ENCODE measurements at regions not wholly inside any gene's neighbourhood (a gene's known extent, or its start where the extent isn't known, plus 50 kb on each side); places are given as distances from the start of the nearest gene placed in this dataset.
"Not testable (repeated sequence)": the region's sequence is repeated elsewhere in the genome, so short reads cannot be mapped to it uniquely, and the experiment has no call there.

DNA sequence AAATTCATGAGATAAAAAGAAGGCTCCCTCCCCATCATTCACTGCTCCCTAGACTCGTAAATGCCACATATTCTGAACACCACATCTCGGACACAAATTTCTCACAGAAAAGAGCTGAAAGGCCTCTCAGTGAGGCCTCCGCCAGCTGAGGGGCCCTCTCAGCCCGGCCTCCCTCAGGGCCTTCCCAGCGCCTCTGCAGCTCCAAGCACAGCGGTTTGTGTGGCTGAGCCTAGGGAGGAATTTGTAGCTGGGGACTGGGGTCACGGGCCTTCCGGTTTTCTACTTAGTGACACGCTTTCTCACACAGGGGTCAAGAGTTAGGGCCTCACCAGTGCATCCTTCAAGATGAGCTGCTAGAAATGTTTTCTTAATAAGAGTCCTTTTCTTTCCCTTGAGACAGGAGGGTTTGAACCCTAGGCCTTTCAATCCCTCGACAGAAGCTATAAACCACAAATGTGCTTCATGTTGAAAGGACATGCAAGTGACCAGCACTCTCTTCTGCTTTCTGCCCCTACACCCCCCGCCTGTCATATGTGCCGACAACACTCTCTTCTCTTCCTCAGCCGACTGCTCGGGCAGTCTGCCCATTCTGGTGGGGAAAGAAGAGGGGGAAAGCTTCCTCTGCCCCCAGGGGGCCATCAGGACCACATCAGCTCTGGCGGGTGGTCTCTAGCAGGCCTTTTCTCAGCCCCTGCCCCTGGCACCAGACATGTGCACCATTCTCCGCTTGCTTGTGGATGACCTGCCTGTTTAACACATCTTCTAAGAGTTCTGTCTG is 104.9 kb downstream of the CHIC2 start:
- peak in 1 of 4 donors; percentile 11 for DNase-seq (ENCODE audit: low read depth in 4 of 4, low spot score in 2 of 4)

DNA sequence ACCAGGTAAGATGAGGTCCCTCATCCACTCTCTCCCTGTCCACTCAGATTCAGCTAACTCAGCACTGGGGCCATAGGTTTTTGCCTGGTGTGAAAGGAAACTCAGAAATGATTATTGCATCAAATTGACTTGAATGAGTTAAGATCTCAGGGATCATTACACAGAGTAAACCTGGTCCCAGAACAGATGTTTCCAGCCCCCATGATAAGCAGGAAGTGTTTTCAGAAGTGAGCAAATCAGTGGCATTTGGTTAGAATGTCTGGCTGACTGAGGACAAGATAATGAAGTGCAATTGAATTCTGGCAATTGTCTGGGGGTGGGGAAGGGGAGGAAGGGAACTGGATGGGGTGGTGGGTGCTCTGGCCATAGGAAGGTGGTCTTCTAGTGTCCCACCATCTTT is 108.0 kb downstream of the CHIC2 start:
- DNase-seq (ENCODE audit: low read depth in 4 of 4, low spot score in 2 of 4): no peak

DNA sequence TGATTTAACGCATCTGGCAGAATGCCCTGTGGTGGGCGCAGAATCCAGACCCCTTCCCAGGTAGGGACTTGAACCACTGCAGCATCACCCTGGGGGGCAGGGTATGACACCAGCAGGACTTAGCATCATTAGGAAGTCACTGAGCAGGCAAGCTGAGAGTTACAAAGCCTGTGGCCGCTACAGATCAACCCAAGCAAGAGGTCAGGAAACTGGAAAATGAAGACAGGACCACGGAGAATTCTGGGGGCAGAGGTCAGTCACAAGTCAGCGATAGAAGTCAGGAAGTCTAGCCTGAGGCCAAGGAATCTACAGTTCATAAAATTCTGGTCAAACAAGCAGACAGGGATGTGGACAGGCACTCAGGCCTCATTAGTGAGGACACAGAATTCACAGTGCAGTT is 108.4 kb downstream of the CHIC2 start:
- no peak for DNase-seq (ENCODE audit: low read depth in 4 of 4, low spot score in 2 of 4)

DNA sequence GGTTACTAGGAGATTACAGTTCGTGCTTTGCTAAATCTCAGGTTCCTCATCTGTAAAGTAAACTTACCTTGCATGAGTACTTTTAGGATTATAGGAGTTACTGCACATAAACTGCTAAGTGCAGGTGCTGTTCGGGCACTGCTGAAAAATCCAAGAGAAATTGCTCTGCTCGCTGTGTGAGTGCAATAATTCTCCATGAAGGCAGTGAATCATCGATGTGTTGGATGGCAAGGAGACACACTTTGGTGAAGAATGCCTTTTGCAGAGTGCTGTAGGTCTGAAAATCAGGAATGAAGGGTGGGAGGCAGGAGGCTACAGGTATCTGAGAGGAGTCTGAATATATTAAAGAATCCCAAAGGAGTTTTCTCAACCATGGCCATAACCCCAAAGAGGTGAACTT is 113.0 kb downstream of the CHIC2 start:
- no peak for DNase-seq (ENCODE audit: low read depth in 4 of 4, low spot score in 2 of 4)

DNA sequence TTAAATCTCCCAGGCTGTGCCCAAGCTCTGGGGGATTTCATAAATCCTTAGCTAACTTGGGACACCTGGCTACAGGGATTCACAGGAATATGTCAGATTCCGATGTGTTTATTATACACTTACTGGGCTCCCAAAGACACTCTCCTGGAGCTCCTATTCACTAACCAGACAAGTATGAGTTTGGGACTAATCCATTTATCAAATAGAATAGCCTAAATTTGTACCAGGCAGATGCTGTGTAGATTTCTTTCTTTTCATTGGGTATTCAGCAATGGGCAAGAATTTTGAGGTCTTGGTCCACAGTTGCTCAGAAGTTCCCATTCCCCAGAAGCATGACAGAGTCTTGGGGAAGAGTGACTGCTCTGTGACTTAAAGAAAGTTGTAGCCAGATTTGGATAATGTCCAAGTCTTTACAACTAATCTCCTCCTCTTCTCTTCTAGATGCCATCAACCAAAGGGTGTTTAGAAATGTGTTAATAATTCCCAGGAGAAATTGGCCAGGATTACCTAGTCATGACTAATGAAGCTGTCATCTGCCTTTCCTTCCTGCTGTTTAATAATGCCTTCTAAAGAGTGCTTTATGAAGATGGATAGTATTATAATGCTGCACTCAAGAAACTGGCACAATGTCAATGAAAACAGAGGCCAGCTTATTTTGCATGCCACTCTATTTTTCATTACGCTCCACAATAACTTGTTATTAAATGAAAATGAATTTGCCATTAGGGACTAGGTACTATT is 120.9 kb downstream of the CHIC2 start:
- DNase-seq (ENCODE audit: low read depth in 4 of 4, low spot score in 2 of 4): no peak

DNA sequence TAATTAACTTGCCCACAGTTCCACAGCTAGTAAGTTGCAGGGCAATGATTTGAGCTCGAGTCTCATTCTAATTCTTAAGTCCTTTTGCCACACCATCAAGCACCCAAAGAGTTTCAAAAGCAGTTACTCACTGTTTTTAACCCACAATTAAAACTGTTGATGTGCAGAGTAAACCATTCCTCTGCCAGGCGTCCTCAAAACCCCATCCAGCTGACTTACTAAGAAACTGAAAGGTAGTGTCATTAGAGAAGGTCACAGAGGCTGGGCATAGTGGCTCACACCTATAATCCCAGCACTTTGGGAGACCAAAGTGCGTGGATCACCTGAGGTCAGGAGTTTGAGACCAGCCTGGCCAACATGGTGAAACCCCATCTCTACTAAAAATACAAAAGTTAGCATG is 121.7 kb downstream of the CHIC2 start:
- no peak for DNase-seq (ENCODE audit: low read depth in 4 of 4, low spot score in 2 of 4)

DNA sequence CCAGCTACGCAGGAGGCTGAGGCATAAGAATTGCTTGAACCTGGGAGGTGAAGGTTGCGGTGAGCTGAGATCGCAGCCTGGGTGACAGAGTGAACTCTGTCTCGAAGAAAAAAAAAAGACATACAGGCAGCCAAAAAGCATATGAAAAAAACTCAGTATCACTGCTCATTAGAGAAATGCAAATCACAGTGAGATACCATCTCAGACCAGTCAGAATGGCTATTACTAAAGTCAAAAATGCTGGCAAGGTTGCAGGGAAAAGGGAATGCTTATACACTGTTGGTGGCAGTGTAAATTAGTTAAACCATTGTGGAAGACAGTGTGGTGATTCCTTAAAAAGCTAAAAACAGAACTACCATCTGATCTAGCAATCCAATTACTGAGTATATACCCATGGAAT is 123.1 kb downstream of the CHIC2 start:
- DNase-seq (ENCODE audit: low read depth in 4 of 4, low spot score in 2 of 4): no peak

DNA sequence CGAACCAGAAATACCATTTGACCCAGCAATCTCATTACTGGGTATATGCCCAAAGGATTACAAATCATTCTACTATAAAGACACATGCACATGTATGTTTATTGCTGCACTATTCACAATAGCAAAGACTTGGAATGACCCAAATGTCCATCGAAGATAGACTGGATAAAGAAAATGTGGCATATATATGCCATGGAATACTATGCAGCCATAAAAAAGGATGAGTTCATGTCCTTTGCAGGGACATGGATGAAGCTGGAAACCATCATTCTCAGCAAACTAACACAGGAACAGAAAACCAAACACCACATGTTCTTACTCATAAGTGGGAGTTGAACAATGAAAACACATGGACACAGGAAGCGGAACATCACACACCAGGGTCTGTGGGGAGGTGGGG is 124.5 kb downstream of the CHIC2 start:
- DNase-seq (ENCODE audit: low read depth in 4 of 4, low spot score in 2 of 4): not testable (repeated sequence)

DNA sequence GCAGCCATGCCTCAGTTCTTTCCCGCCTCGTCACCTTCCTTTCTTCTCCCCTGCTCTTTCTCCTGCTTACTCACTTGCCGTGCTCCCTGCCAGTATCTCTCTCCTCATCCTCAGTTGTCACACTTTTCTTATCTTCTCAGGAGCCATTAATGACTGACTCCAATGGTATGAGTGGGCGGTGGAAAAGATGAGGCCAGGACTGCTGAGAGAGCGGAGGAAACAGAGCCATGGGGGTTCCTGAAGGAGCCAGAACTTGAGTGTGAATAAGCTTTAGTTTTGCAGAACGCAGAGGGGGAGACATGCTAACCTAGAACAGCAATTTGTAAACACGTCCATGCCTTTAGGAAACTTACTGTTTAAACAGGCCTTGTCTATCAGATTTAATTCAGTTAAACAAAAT is 126.5 kb downstream of the CHIC2 start:
- no peak for DNase-seq (ENCODE audit: low read depth in 4 of 4, low spot score in 2 of 4)

DNA sequence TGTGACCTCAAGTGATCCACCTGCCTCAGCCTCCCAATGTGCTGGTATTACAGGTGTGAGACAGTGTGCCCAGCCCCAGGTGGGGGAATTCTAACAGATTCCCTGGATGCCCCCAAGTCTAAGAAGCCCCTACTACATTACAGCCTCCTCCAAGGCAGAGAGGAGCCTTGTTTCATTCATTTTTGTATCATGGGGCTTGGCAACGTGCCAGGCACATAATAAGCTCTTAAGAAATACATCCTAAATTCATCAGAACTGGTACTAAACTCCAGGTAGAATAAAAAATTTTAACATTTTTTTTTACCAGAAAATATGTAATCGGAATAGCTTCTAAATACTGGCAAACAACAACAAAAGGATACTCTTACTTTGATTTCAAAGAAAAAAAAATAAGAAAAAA is 127.1 kb downstream of the CHIC2 start:
- no peak for DNase-seq (ENCODE audit: low read depth in 4 of 4, low spot score in 2 of 4)

DNA sequence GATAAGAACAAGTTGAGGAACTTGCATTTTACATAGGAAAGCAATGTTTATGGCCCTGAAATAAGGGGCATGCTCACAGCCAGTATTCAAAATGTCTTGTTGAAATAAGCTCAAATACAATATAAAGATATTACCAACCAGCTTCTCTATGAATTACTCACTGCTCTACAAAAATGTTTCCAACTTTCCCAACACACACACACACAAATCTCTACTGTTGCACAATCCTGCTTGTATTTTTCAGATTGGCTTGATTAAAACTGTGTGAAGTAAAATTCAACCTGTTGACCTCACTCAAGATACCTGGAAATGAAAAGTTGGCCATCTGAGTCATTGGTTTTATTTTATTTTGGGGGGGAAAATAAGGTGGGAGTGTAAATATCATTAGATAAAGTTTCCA is 128.6 kb downstream of the CHIC2 start:
- no peak for DNase-seq (ENCODE audit: low read depth in 4 of 4, low spot score in 2 of 4)

DNA sequence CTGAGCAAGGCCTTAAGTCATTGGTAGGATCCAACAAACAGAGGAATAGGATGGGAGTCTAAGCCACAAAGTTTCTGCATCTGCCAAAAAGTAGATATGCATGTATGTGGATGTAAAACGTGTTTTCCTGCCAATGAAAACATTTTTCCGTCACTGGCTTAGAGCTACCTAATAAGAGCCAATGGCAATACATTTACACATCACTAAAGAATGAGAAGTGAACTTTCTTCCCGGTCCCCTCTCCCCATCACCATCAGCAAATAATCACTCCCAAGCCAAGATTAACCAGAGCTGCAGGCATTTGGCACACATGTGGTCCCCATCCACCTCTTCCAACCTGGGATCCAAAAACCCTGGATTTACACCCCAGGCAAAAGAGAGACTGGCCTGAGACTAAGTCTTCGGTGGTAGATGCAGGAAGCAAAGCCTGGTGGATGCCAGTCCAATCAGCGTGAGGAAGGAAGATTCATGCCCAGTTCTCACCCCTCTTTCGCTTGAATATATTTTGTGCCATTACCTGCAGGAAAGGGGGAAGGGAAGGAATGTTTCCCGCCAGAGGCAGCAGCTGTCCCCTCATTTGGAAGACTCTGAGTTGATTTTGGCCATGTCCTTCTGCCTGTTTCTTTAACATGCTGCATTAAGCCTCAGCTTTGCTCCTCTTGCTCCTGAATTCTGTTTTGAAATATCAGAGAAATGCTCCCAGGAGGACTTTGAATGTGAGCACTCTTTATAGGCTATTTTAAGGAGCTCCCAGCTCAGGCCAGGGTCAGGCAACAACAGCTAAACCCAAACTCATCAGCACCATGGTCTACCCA is 131.4 kb downstream of the CHIC2 start:
- no peak for DNase-seq (ENCODE audit: low read depth in 4 of 4, low spot score in 2 of 4)

DNA sequence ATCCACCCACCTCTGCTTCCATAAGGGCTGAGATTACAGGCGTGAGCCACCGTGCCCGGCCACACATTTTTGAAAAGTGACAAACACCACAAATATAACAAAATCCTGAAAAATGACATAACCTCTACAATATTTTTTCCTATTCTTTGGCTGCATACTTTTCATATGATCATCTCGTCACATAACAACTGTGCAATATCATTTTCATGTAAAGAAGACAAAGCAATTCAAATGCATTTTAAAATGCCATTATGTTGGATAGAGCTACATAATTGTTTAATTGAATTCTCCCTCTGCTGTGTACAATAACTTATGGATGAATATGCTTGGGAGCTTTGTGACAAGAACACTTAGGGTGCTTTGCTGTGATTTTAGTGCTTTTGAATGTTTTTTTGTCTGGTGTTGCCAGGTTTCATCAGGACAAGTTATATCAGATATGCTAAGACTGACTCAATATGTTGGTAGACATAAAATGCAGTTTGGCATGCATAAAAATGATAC is 132.9 kb downstream of the CHIC2 start:
- DNase-seq (ENCODE audit: low read depth in 4 of 4, low spot score in 2 of 4): no peak

DNA sequence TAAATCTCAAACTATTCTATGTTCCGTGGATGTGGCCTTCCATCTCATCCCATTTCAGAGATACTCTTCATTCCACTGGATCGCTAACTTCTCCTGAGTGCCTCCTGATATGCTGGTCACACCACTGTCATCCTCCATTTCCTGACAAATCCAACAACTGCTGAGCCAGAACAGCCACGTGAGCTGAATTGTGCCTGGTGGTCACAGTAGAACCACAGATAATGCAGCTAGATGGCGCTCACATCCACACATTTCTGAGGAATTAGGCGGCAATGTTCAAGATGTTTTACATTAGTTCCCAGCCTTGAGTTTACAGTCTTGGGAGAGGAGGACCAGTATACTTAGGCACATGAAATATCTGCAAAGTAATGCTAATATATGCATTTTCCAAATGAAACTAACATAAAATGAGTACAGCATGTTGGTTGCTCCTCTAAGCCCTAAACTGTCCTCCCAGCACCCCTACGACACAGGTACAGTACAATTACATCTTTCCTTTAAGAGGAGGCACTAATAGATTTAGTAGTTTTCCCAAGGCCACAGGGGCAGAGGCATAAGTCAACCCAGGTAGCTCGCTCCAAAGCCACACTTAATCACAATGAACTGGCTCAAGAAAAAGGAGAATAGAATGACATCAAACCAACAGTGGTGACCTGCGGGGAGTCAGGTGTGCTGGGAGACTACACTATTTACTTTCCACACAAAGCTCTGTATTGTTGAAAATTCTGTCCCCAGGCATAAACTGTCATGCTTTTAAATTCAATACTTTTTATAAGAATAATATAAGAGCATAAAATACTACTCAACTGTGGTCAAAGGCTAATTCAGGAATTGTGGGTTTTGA is 134.2 kb downstream of the CHIC2 start:
- peak; percentile 58 to 85 (median 66) for DNase-seq (ENCODE audit: low read depth in 4 of 4, low spot score in 2 of 4)

DNA sequence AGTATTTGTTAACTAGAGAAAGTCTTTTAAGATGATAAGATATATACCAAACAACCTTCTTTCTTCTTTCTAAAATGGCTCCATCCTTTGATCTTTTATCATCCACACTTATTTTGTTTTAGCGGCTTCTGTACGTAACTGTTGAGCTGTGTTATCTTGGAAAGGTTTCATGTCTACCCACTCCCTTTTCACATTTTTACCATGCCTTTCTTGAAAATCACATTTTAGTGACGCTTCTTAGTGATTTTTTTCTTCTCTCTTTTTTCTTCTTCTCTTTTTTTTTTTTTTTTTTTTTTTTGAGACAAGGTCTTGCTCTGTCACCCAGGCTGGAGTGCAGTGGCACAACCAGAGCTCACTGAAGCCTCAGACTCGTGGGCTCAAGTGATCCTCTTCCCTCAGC is 135.1 kb downstream of the CHIC2 start:
- no peak for DNase-seq (ENCODE audit: low read depth in 4 of 4, low spot score in 2 of 4)

DNA sequence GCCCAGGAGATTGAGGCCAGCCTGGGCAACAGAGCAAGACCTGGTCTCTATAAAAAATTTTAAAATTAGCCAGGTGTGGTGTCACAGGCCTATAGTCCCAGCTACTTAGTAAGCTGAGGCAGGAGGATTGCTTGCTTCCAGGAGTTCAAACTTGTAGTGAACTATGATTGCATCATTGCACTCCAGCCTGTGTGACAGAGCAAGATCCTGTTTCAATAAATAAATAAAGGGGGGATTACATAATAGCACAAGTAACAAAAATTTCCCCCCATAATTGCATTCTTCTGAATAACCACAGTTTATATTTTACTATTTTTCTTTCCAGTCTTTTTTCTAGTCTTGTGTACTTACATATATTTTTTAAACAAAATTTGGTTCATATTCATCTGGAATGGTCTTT is 135.6 kb downstream of the CHIC2 start:
- DNase-seq (ENCODE audit: low read depth in 4 of 4, low spot score in 2 of 4): no peak

DNA sequence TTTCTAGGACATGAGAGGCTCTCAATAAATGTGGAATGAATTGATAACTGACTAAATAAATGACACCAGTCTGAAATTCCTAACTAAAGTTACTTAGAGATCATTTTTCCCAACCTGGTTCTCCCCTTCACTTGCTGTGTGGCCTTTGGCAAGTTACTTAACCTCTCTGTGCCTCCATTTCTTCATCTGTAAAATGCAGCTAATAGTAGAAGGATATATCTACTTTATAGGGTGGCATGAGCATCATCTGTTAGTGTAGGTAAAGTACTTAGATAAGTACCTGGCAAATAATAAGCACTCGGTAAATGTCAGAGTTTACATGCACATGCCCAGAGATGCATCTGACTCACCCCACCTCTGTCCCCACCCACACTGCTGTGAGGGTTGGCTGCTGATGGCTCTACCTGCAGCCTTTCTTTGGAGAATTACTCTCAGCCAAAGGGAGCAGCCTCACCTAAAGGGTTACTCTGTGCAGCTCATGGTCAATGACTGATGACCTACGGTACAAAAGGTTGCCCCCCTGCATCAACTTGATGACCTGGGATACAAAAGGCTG is 139.3 kb downstream of the CHIC2 start:
- no peak for DNase-seq (ENCODE audit: low read depth in 4 of 4, low spot score in 2 of 4)

DNA sequence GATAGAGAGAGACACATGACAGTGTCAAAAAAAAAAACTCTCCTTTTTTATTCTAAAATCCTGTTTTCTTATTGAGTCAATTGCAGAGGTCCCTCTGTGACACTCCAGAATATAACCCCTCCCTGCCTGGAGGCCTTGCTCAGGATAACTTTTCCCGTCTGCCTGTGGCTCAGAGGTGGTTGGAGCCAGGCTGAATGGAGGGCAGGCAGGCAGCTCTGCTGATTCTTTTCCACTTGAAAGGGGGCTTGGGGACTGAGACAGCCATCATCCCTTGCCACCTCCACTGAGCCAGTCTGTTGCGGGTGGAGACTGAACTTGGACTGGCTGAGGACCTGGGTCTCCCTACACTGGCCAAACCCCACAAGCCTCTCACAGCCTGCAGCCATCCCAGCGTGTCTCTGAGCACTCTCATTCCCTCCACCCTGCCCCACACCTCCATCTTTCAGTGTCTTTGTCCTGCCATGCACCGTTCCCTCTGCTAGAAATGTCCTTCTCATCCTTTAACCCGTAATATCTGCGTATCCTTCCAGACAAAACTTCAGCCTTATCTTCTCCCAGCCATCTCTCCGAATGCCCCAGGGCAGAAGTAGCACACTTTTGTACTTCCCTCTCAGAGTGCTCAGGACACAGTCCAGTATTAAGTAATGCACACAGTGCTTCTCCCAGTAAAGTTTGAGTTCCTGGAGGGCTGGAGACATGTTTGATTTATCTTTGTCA is 139.9 kb downstream of the CHIC2 start:
- DNase-seq (ENCODE audit: low read depth in 4 of 4, low spot score in 2 of 4): no peak

DNA sequence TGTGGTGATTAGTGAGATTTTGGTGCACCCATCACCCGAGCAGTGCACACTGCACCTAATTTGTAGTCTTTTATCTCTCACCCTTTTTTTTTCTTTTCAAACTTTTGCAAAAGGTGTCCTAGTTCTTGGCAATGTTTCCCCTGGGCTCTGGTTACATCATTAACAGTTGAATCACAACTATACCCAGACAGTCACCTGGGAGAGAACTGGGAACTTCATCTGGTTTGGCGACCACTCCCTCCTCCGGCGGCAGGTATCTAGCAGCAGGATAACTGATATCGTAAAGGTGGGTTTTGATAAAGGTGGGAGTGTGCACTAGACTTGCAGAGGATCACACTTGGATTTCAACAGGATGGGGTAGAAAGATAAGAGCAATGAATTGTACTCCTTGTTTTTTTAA is 140.5 kb downstream of the CHIC2 start:
- no peak for DNase-seq (ENCODE audit: low read depth in 4 of 4, low spot score in 2 of 4)

Measured in left renal cortex interstitium (tissue), 4 donors.